Upper lobe of right lung (tissue), 1 donor: ENCODE measurements at regions not wholly inside any gene's neighbourhood (a gene's known extent, or its start where the extent isn't known, plus 50 kb on each side); places are given as distances from the start of the nearest gene placed in this dataset.
A peak's percentile ranks its signal among the peaks of the same experiment; 100 is the strongest.

Source experiments
- ATAC-seq: fragments of 200-7000 bp; cut with Tn5 transposase; one replicate; pipeline ENCODE4 v1.9.1; 2020; ENCODE audit warnings: mild to moderate bottlenecking, moderate library complexity
- DNase-seq: peaks from one replicate; pipeline ENCODE4 v3.0.0-alpha.2; 2020
- H3K27ac ChIP-seq: fragments of 200-600 bp; one replicate; pipeline ENCODE4 v1.8.0; 2022
- H3K27me3 ChIP-seq: fragments of 200-600 bp; one replicate; pipeline ENCODE4 v1.8.0; 2022; ENCODE audit warnings: mild to moderate bottlenecking
- H3K36me3 ChIP-seq: fragments of 200-600 bp; one replicate; pipeline ENCODE4 v1.8.0; 2022
- H3K4me1 ChIP-seq: fragments of 200-600 bp; one replicate; pipeline ENCODE4 v1.8.0; 2022
- H3K4me3 ChIP-seq: fragments of 200-600 bp; one replicate; pipeline ENCODE4 v1.8.0; 2022; ENCODE audit warnings: mild to moderate bottlenecking
- H3K9me3 ChIP-seq: fragments of 200-600 bp; one replicate; pipeline ENCODE4 v1.8.0; 2022
- intact Hi-C: fragments of 100-400 bp; cut with DNase I; formaldehyde crosslinking; loops from one replicate; pipeline ENCODE4 v1.11.0; 2022
- TF ChIP-seq, protein P1 (sequence below): fragments of 200-600 bp; IDR thresholded peaks from one replicate; pipeline ENCODE4 v1.8.0; 2022; ENCODE audit warnings: antibody characterized with exemption
- donor health status: DM: no; HTN: yes; CAD: no; lungs with severe emphysema.

DNA sequence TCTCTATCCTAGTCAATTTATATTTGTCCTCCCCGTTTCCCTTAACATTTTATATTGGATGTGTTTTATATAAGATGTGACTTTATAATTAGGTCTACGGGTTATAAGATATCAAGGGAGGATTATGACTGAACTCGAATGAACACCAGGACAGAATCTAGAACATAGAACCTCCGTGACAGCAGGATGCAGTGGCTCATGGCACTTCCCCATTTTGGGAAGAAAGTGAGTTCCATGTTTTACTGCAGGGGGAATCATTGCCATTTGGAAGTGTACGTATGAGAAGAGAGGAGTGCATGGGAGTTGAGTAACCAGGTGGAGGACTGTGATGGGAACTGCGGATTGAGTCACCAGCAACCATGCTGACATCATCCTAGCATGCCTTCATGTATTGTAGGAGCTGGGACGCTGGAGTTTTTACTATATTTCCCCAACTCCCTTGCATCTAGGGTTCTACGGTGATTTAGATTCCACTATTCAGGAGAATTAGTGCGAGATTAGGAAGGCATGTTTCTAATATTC lies 56.1 kb upstream of the FOXC1 start:
- DNase-seq (no peak), ATAC-seq (no peak)
- no peaks in the 10 kb centered on the region for H3K27me3 ChIP-seq
- H3K4me3 ChIP-seq: peak overlapping the region; percentile 62
- H3K4me1 ChIP-seq: peaks cover 3% of the 10 kb centered on the region
- TF ChIP-seq, protein P1, sequence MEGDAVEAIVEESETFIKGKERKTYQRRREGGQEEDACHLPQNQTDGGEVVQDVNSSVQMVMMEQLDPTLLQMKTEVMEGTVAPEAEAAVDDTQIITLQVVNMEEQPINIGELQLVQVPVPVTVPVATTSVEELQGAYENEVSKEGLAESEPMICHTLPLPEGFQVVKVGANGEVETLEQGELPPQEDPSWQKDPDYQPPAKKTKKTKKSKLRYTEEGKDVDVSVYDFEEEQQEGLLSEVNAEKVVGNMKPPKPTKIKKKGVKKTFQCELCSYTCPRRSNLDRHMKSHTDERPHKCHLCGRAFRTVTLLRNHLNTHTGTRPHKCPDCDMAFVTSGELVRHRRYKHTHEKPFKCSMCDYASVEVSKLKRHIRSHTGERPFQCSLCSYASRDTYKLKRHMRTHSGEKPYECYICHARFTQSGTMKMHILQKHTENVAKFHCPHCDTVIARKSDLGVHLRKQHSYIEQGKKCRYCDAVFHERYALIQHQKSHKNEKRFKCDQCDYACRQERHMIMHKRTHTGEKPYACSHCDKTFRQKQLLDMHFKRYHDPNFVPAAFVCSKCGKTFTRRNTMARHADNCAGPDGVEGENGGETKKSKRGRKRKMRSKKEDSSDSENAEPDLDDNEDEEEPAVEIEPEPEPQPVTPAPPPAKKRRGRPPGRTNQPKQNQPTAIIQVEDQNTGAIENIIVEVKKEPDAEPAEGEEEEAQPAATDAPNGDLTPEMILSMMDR: no peak
- intact Hi-C loops: no loop called here
- H3K27ac ChIP-seq: no peak overlapping the region
- no peaks in the 10 kb centered on the region for H3K36me3 ChIP-seq
- no peaks in the 10 kb centered on the region for H3K9me3 ChIP-seq

DNA sequence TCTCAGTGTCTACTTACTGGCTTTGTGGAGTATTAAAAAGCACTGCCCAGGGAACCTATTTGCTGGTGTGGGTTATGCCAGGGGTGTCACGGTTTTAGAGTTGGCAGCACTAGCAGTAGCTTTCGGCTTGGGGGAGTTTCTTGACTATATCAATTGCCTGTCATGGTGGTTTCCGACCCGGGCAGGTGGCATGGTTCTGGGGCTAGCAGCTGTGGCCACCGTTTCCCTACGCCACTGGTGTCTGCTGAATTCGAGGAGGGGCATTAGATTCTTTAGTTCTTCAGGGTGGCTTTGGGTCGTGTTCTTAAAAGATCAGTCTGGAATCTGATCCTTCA lies 55.6 kb upstream of the FOXC1 start:
- no peaks in the 10 kb centered on the region for H3K36me3 ChIP-seq
- H3K4me3 ChIP-seq: peak overlapping the region; percentile 62
- H3K27ac ChIP-seq: peak overlapping the region; percentile 73
- H3K27me3 ChIP-seq: no peaks in the 10 kb centered on the region
- H3K4me1 ChIP-seq: peaks cover 3% of the 10 kb centered on the region
- ATAC-seq (no peak), DNase-seq (no peak)
- intact Hi-C loops: no loop called here
- no peaks in the 10 kb centered on the region for H3K9me3 ChIP-seq
- TF ChIP-seq, protein P1: no peak

DNA sequence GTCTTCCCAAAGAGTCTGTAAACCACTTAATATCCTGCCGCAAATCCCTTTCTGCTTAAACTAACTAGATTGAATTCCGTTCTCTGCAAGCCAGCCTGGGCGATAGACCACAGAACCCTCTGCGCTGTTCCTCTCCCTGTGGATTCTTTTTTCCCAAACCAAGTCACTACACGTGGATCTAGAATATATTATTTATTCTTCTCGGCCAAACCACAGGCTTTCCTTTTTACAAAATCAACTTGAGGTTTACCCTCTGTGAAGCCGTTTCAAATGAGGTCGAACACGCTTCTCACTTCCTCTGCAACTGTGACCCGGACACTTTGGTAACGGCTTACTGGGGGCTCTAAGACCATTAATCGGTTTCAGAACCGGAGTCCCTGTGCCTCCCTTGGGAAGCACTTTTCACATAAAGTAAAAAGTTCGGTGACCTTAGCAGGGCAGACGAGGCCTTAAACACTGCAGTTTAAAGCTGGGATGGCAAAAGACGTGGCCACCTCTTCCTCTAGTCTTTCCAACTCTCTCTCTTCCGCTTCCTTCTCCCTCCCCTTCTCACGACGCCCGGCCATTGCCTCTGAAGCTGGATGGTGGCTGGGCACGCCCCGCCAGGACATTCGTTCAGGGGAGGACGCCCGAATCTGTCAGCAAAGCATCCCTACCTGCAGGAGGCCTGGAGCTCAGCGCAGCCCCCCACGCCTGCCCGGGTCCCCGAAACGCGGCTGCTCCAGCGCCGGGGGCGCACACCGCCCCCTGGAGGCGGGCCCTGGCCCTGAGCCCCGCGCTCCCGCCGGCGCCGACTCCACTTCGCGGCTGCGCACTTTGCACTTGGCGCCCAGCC lies 55.0 kb upstream of the FOXC1 start:
- H3K4me1 ChIP-seq: peaks cover 3% of the 10 kb centered on the region
- H3K27me3 ChIP-seq: no peaks in the 10 kb centered on the region
- ATAC-seq: peak; percentile 94
- H3K36me3 ChIP-seq: no peaks in the 10 kb centered on the region
- DNase-seq: peak; percentile 88
- H3K9me3 ChIP-seq: no peaks in the 10 kb centered on the region
- H3K4me3 ChIP-seq: peak overlapping the region; percentile 62
- intact Hi-C loops: no loop called here
- H3K27ac ChIP-seq: peak overlapping the region; percentile 73
- TF ChIP-seq, protein P1: peak; percentile 83

DNA sequence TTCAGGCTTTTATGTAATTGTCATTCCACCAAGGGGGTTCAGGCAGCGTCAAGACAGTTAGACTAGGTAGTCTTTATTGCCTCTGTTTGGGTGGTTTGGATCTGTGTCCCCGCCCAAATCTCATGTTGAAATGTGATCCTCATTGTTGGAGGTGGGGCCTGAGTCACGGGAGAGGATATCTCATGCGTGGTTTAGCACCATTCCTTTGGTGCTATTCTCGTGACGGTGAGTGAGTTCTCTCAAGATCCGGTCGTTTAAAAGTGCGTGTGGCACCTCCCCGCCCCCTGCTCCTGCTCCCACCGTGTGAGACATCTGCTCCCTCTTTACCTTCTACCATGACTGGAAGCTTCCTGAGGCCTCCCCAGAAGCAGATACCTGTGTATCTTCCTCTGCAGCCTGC lies 51.3 kb upstream of the FOXC1 start:
- no peak for DNase-seq
- no peaks in the 10 kb centered on the region for H3K9me3 ChIP-seq
- H3K36me3 ChIP-seq: no peaks in the 10 kb centered on the region
- H3K4me1 ChIP-seq: peaks cover 3% of the 10 kb centered on the region
- intact Hi-C loops: no loop called here
- TF ChIP-seq, protein P1: no peak
- H3K4me3 ChIP-seq: no peak overlapping the region
- no peaks in the 10 kb centered on the region for H3K27me3 ChIP-seq
- ATAC-seq: no peak
- no peak overlapping the region for H3K27ac ChIP-seq
